Transverse colon (tissue), 4 donors: ENCODE measurements at regions not wholly inside any gene's neighbourhood (a gene's known extent, or its start where the extent isn't known, plus 50 kb on each side); places are given as distances from the start of the nearest gene placed in this dataset.

Experiments
- CTCF ChIP-seq, 5 experiments: fragments of 200-600 bp in 3 of 5; fragments of 450-650 bp in 2 of 5; sonication (generic) in 3 of 5; IDR thresholded peaks; 1 replicate in 2 of 5; 2 replicates in 3 of 5; pipeline ENCODE4 v1.5.1; 2016 to 2017; ENCODE audit warnings: antibody characterized with exemption in 5 of 5, inconsistent platforms in 3 of 5, mild to moderate bottlenecking in 2 of 5, moderate library complexity in 1 of 5
- POLR2A ChIP-seq: fragments of 450-650 bp; IDR thresholded peaks from one replicate; pipeline ENCODE4 v1.6.1; 2016; ENCODE audit warnings: antibody characterized with exemption, mild to moderate bottlenecking, moderate library complexity
- POLR2AphosphoS5 ChIP-seq, 3 donors: sonication (generic); formaldehyde crosslinking; IDR thresholded peaks; one replicate each; pipeline ENCODE4 v1.6.1; 2016; ENCODE audit warnings: antibody characterized with exemption in 3 of 3

GRCh38 chr1:29985606-29985945 lies 737.8 kb downstream of the MATN1 start:
- no peak for TF ChIP-seq CTCF (IDR thresholded peaks at IDR 0.05)
- no peak for TF ChIP-seq POLR2AphosphoS5 (IDR thresholded peaks at IDR 0.05)
- TF ChIP-seq POLR2A, result no peak
